H9 (cell line): ENCODE measurements at regions not wholly inside any gene's neighbourhood (a gene's known extent, or its start where the extent isn't known, plus 50 kb on each side); places are given as distances from the start of the nearest gene placed in this dataset.

ENCODE experiments used
- DNase-seq: peaks from one replicate; pipeline ENCODE4 v3.0.0-alpha.2; 2017
- H2AFZ ChIP-seq: one replicate; pipeline ENCODE4 v1.6.1; 2013; ENCODE audit warnings: mild to moderate bottlenecking, low read length, control low read depth, moderate library complexity
- H2AK5ac ChIP-seq: 2 replicates; pipeline ENCODE4 v1.6.1; 2013; ENCODE audit warnings: low read length, control low read depth, mixed read lengths; ENCODE audit not compliant: insufficient read length
- H2BK120ac ChIP-seq: one replicate; pipeline ENCODE4 v1.6.1; 2013; ENCODE audit warnings: low read depth, mild to moderate bottlenecking, low read length, control low read depth, inconsistent platforms; ENCODE audit not compliant: poor library complexity, severe bottlenecking
- H2BK12ac ChIP-seq: 2 replicates; pipeline ENCODE4 v1.6.1; 2013; ENCODE audit warnings: low read length, control low read depth, mixed read lengths, low read depth; ENCODE audit not compliant: insufficient read length
- H2BK15ac ChIP-seq: 2 replicates; pipeline ENCODE4 v1.6.1; 2013; ENCODE audit warnings: low read depth, low read length, control low read depth
- H2BK20ac ChIP-seq: one replicate; pipeline ENCODE4 v1.6.1; 2013; ENCODE audit warnings: low read depth, mild to moderate bottlenecking, low read length, control low read depth, inconsistent platforms; ENCODE audit not compliant: poor library complexity, severe bottlenecking
- H2BK5ac ChIP-seq: 2 replicates; pipeline ENCODE4 v1.6.1; 2013; ENCODE audit warnings: low read length, control low read depth, mixed read lengths; ENCODE audit not compliant: insufficient read length
- H3K14ac ChIP-seq: 2 replicates; pipeline ENCODE4 v1.6.1; 2013; ENCODE audit warnings: low read length, control low read depth; ENCODE audit not compliant: insufficient read depth
- H3K18ac ChIP-seq: 2 replicates; pipeline ENCODE4 v1.6.1; 2013; ENCODE audit warnings: low read depth, mild to moderate bottlenecking, mixed read lengths, low read length, control low read depth; ENCODE audit not compliant: insufficient read length
- H3K23ac ChIP-seq: 2 replicates; pipeline ENCODE4 v1.6.1; 2013; ENCODE audit warnings: low read length, control low read depth, mixed read lengths, low read depth; ENCODE audit not compliant: insufficient read length
- H3K23me2 ChIP-seq: 2 replicates; pipeline ENCODE4 v1.6.1; 2013; ENCODE audit warnings: low read depth, mild to moderate bottlenecking, mixed read lengths, low read length, control low read depth; ENCODE audit not compliant: insufficient read length, poor library complexity, severe bottlenecking
- H3K27ac ChIP-seq: 2 replicates; pipeline ENCODE4 v1.5.1; 2013; ENCODE audit warnings: low read length, control low read depth, mixed read lengths, low read depth; ENCODE audit not compliant: insufficient read length
- H3K27me3 ChIP-seq: 2 replicates; pipeline ENCODE4 v1.6.1; 2013; ENCODE audit warnings: low read length, control low read depth, inconsistent platforms; ENCODE audit not compliant: insufficient read depth
- H3K4ac ChIP-seq: 2 replicates; pipeline ENCODE4 v1.6.1; 2013; ENCODE audit warnings: low read depth, mild to moderate bottlenecking, control low read depth, inconsistent platforms, low read length, moderate library complexity
- H3K4me1 ChIP-seq: 2 replicates; pipeline ENCODE4 v1.6.1; 2013; ENCODE audit warnings: low read length, control low read depth, inconsistent platforms; ENCODE audit not compliant: insufficient read depth
- H3K4me2 ChIP-seq: 2 replicates; pipeline ENCODE4 v1.6.1; 2013; ENCODE audit warnings: low read length, control low read depth, mixed read lengths; ENCODE audit not compliant: insufficient read length, insufficient read depth
- H3K56ac ChIP-seq: 2 replicates; pipeline ENCODE4 v1.6.1; 2013; ENCODE audit warnings: low read depth, mild to moderate bottlenecking, mixed read lengths, low read length, control low read depth; ENCODE audit not compliant: insufficient read length
- H3K79me1 ChIP-seq: 2 replicates; pipeline ENCODE4 v1.6.1; 2013; ENCODE audit warnings: low read depth, mild to moderate bottlenecking, moderate library complexity, low read length, control low read depth, inconsistent platforms; ENCODE audit not compliant: insufficient read depth, poor library complexity, severe bottlenecking
- H3K79me2 ChIP-seq: 2 replicates; pipeline ENCODE4 v1.6.1; 2013; ENCODE audit warnings: low read length, control low read depth, inconsistent platforms; ENCODE audit not compliant: insufficient read depth
- H3K9ac ChIP-seq: 2 replicates; pipeline ENCODE4 v1.6.1; 2013; ENCODE audit warnings: low read length, control low read depth, mixed read lengths; ENCODE audit not compliant: insufficient read length; ENCODE audit errors: extremely low read depth
- H3K9me3 ChIP-seq: one replicate; pipeline ENCODE4 v1.6.1; 2013; ENCODE audit warnings: low read depth, low read length, inconsistent platforms; ENCODE audit not compliant: control insufficient read depth
- H3T11ph ChIP-seq: one replicate; pipeline ENCODE4 v1.6.1; 2013; ENCODE audit warnings: mild to moderate bottlenecking, low read length, control low read depth, inconsistent platforms
- H4K20me1 ChIP-seq: one replicate; pipeline ENCODE4 v1.6.1; 2013; ENCODE audit not compliant: control insufficient read depth, insufficient read length, insufficient read depth
- H4K5ac ChIP-seq: 2 replicates; pipeline ENCODE4 v1.6.1; 2013; ENCODE audit warnings: low read depth, mild to moderate bottlenecking, mixed read lengths, low read length, control low read depth; ENCODE audit not compliant: insufficient read length
- H4K8ac ChIP-seq: replicated peaks from 2 replicates; pipeline ENCODE4 v1.6.1; 2013; ENCODE audit warnings: low read length, control low read depth, mixed read lengths, low read depth; ENCODE audit not compliant: insufficient read length
- H4K91ac ChIP-seq: 2 replicates; pipeline ENCODE4 v1.6.1; 2013; ENCODE audit warnings: low read depth, mild to moderate bottlenecking, moderate library complexity, mixed read lengths, low read length, control low read depth; ENCODE audit not compliant: insufficient read length
- H3K27ac Mint-ChIP-seq, 3 experiments: 2 replicates in 2 of 3; 3 replicates in 1 of 3; pipeline ENCODE4 v1.8.0; 2020 to 2021; ENCODE audit warnings: mixed read lengths in 3 of 3, mild to moderate bottlenecking in 1 of 3, moderate library complexity in 1 of 3
- H3K27me3 Mint-ChIP-seq: 2 replicates; pipeline ENCODE4 v1.8.0; 2021; ENCODE audit warnings: low read depth, mild to moderate bottlenecking, moderate library complexity, mixed read lengths
- H3K36me3 Mint-ChIP-seq, 3 experiments: 2 replicates in 2 of 3; 3 replicates in 1 of 3; pipeline ENCODE4 v1.8.0; 2020 to 2021; ENCODE audit warnings: low read depth in 3 of 3, mixed read lengths in 3 of 3; ENCODE audit not compliant: insufficient read depth in 1 of 3
- H3K4me1 Mint-ChIP-seq, 2 experiments: 2 replicates each; pipeline ENCODE4 v1.8.0; 2020; ENCODE audit warnings: mixed read lengths in 2 of 2
- H3K4me3 Mint-ChIP-seq, 2 experiments: 2 replicates in 1 of 2; 3 replicates in 1 of 2; pipeline ENCODE4 v1.8.0; 2020 to 2021; ENCODE audit warnings: mild to moderate bottlenecking in 2 of 2, mixed read lengths in 2 of 2, moderate library complexity in 1 of 2
- H3K9me3 Mint-ChIP-seq, 2 experiments: 2 replicates in 1 of 2; 3 replicates in 1 of 2; pipeline ENCODE4 v1.8.0; 2020; ENCODE audit warnings: mild to moderate bottlenecking in 2 of 2, mixed read lengths in 2 of 2, moderate library complexity in 1 of 2
- CTCF ChIP-seq: fragments of 200-600 bp; sonication (generic); conservative IDR thresholded peaks from 3 replicates; pipeline ENCODE4 v1.8.0; 2021; ENCODE audit warnings: antibody characterized with exemption, mild to moderate bottlenecking
- WGBS: extraction: QIAGEN DNeasy Blood & Tissue Kit; methylation state at CpG from one replicate; pipeline ENCODE4 v1.1.7; 2013; ENCODE audit warnings: missing lambda C conversion rate, low lambda C conversion rate, mixed read lengths; ENCODE audit not compliant: insufficient read length; ENCODE audit errors: extremely low coverage; 5-methylcytosine and 5-hydroxymethylcytosine counted together

- Mint-ChIP-seq H3K9me3 (no peaks in the 10 kb centered on the region), H3K4me3 (no peak overlapping the region), H3K36me3 (no peaks in the 10 kb centered on the region), H3K4me1 (peaks cover 0 to 6% of the 10 kb centered on the region in 2 experiments; a peak in 2 of 4 replicates), H3K27me3 (peaks cover 5% of the 10 kb centered on the region), H3K27ac (no peak overlapping the region; a peak in 1 of 7 replicates)
- no peak overlapping the region for H3T11ph ChIP-seq
- no peak overlapping the region for H4K5ac ChIP-seq
- H2BK15ac ChIP-seq: no peak overlapping the region
- H3K14ac ChIP-seq: no peak overlapping the region
- DNase-seq: no peak
- H4K8ac ChIP-seq: no peak overlapping the region
- H2BK12ac ChIP-seq: no peak overlapping the region
- no peak overlapping the region for H2AK5ac ChIP-seq
- no peak overlapping the region for H3K4ac ChIP-seq
- no peak overlapping the region for H2BK20ac ChIP-seq
- H3K79me1 ChIP-seq: no peaks in the 10 kb centered on the region
- no peak overlapping the region for H2AFZ ChIP-seq
- H3K56ac ChIP-seq: no peak overlapping the region
- H2BK5ac ChIP-seq: no peak overlapping the region
- no peak overlapping the region for H3K9ac ChIP-seq
- no peak overlapping the region for H3K4me2 ChIP-seq
- no CpG with 5 or more reads among the region's 6 CpGs for WGBS
- no peaks in the 10 kb centered on the region for H4K20me1 ChIP-seq
- H3K18ac ChIP-seq: no peak overlapping the region
- no peaks in the 10 kb centered on the region for H3K9me3 ChIP-seq
- no peak overlapping the region for H4K91ac ChIP-seq
- H3K23ac ChIP-seq: no peak overlapping the region
- H2BK120ac ChIP-seq: no peak overlapping the region
- no peak overlapping the region for H3K27ac ChIP-seq
- H3K27me3 ChIP-seq: no peaks in the 10 kb centered on the region
- no peaks in the 10 kb centered on the region for H3K4me1 ChIP-seq
- no peak for TF ChIP-seq CTCF
- no peaks in the 10 kb centered on the region for H3K23me2 ChIP-seq
- H3K79me2 ChIP-seq: no peaks in the 10 kb centered on the region
Observed at GRCh38 chr1:29749024-29749945, 513.0 kb downstream of the PTPRU start.
